IMR-90 (cell line): ENCODE measurements at regions not wholly inside any gene's neighbourhood (a gene's known extent, or its start where the extent isn't known, plus 50 kb on each side); places are given as distances from the start of the nearest gene placed in this dataset.

Experiments used
- BHLHE40 ChIP-seq: fragments of 150-350 bp; IDR thresholded peaks from 2 replicates; pipeline ENCODE4 v1.6.1; 2016; ENCODE audit warnings: mild to moderate bottlenecking, low read depth, low read length
- CHD1 ChIP-seq: IDR thresholded peaks from 2 replicates; pipeline ENCODE4 v1.6.1; 2012; ENCODE audit warnings: low read depth, low read length, improper control_type of control experiment
- MAFK ChIP-seq: IDR thresholded peaks from 2 replicates; pipeline ENCODE4 v1.6.1; 2012; ENCODE audit warnings: low read depth, low read length, improper control_type of control experiment
- MAZ ChIP-seq: IDR thresholded peaks from 2 replicates; pipeline ENCODE4 v1.6.1; 2012; ENCODE audit warnings: low read depth, mild to moderate bottlenecking, low read length, improper control_type of control experiment, moderate library complexity, borderline replicate concordance
- MXI1 ChIP-seq: IDR thresholded peaks from 2 replicates; pipeline ENCODE4 v1.6.1; 2012; ENCODE audit warnings: low read depth, mild to moderate bottlenecking, low read length, moderate library complexity, borderline replicate concordance
- POLR2A ChIP-seq: IDR thresholded peaks from 2 replicates; pipeline ENCODE4 v1.6.1; 2012; ENCODE audit warnings: mild to moderate bottlenecking, low read depth, low read length
- RAD21 ChIP-seq: IDR thresholded peaks from 2 replicates; pipeline ENCODE4 v1.6.1; 2012; ENCODE audit warnings: low read length, improper control_type of control experiment
- RCOR1 ChIP-seq: IDR thresholded peaks from 2 replicates; pipeline ENCODE4 v1.6.1; 2012; ENCODE audit warnings: mild to moderate bottlenecking, low read length, improper control_type of control experiment; ENCODE audit not compliant: insufficient replicate concordance
- SMC3 ChIP-seq: fragments of 150-350 bp; IDR thresholded peaks from 2 replicates; pipeline ENCODE4 v1.6.1; 2016; ENCODE audit warnings: low read depth, mild to moderate bottlenecking, antibody characterized with exemption, low read length, moderate library complexity
- TF ChIP-seq, protein P1 (sequence below): conservative IDR thresholded peaks from 2 replicates; pipeline ENCODE4 v1.5.1; 2012; ENCODE audit warnings: mild to moderate bottlenecking, low read depth, low read length, improper control_type of control experiment

DNA sequence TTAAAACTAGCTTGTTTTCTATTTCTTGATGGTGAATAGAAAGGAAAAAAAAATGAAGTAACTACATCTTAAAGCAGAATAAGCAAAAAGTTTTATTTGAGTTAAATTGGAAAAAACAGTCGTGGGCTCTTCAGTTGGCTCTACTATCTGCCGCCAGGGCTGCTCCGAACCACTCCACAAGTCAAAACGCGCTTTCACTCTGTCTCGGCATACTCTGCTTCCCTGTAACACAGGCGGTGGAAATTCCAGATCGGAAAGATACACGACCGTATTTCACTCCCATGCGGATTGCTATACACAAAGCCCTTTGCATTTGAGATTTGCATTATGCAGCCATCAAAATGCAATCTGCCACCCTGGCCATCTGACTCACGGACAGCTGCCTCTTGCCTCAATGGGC, 505.6 kb downstream of the IRX1 start:
- TF ChIP-seq SMC3, result no peak
- no peak for TF ChIP-seq MAFK
- TF ChIP-seq, protein P1, sequence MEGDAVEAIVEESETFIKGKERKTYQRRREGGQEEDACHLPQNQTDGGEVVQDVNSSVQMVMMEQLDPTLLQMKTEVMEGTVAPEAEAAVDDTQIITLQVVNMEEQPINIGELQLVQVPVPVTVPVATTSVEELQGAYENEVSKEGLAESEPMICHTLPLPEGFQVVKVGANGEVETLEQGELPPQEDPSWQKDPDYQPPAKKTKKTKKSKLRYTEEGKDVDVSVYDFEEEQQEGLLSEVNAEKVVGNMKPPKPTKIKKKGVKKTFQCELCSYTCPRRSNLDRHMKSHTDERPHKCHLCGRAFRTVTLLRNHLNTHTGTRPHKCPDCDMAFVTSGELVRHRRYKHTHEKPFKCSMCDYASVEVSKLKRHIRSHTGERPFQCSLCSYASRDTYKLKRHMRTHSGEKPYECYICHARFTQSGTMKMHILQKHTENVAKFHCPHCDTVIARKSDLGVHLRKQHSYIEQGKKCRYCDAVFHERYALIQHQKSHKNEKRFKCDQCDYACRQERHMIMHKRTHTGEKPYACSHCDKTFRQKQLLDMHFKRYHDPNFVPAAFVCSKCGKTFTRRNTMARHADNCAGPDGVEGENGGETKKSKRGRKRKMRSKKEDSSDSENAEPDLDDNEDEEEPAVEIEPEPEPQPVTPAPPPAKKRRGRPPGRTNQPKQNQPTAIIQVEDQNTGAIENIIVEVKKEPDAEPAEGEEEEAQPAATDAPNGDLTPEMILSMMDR, result no peak
- no peak for TF ChIP-seq POLR2A
- no peak for TF ChIP-seq CHD1
- TF ChIP-seq RAD21, result no peak
- TF ChIP-seq MAZ, result no peak
- TF ChIP-seq MXI1, result no peak
- TF ChIP-seq BHLHE40, result no peak
- TF ChIP-seq RCOR1, result no peak
